SK-N-MC (cell line): ENCODE measurements at regions not wholly inside any gene's neighbourhood (a gene's known extent, or its start where the extent isn't known, plus 50 kb on each side); places are given as distances from the start of the nearest gene placed in this dataset.

Source experiments
- DNase-seq: peaks from one replicate; pipeline ENCODE4 v3.0.0-alpha.2; 2011; ENCODE audit warnings: low read depth, low spot score
- H3K27ac ChIP-seq: fragments of 200-600 bp; sonication (generic); 2 replicates; pipeline ENCODE4 v1.5.1; 2016; ENCODE audit warnings: mixed run types
- H3K36me3 ChIP-seq: fragments of 200-600 bp; sonication (generic); 2 replicates; pipeline ENCODE4 v1.6.1; 2017; ENCODE audit warnings: antibody characterized with exemption, low read length, mixed read lengths; ENCODE audit not compliant: insufficient read depth
- H3K4me3 ChIP-seq: fragments of 200-600 bp; sonication (generic); 2 replicates; pipeline ENCODE4 v1.5.1; 2016
- H3K9ac ChIP-seq: fragments of 200-600 bp; sonication (generic); 2 replicates; pipeline ENCODE4 v1.8.0; 2017; ENCODE audit warnings: mixed run types, mixed read lengths; ENCODE audit not compliant: insufficient read length
- H3K9me3 ChIP-seq: fragments of 200-600 bp; sonication (generic); 2 replicates; pipeline ENCODE4 v1.6.1; 2017; ENCODE audit warnings: low read depth, mild to moderate bottlenecking, antibody characterized with exemption, low read length, moderate library complexity, mixed read lengths
- EZH2 ChIP-seq: fragments of 200-600 bp; sonication (generic); IDR thresholded peaks from one replicate; pipeline ENCODE4 v1.6.1; 2017; ENCODE audit warnings: antibody characterized with exemption
- FOXP2 ChIP-seq: optimal IDR thresholded peaks from 2 replicates; pipeline ENCODE3; 2011; ENCODE audit warnings: mild to moderate bottlenecking, moderate library complexity; ENCODE audit not compliant: insufficient read depth; ENCODE audit errors: extremely low read length, control extremely low read depth
- POLR2AphosphoS5 ChIP-seq: IDR thresholded peaks from 2 replicates; pipeline ENCODE4 v1.6.1; 2012; ENCODE audit warnings: mild to moderate bottlenecking, low read depth, low read length, borderline replicate concordance

GRCh38 chr9:526904-527591 is 312.4 kb downstream of the DOCK8 start:
- H3K36me3 ChIP-seq = no peaks in the 10 kb centered on the region
- no peaks in the 10 kb centered on the region for H3K9me3 ChIP-seq
- no peak overlapping the region for H3K4me3 ChIP-seq
- no peak for DNase-seq
- no peak overlapping the region for H3K9ac ChIP-seq
- TF ChIP-seq POLR2AphosphoS5 (no peak), FOXP2 (no peak), EZH2 (no peak)
- H3K27ac ChIP-seq = no peak overlapping the region

GRCh38 chr9:529731-530130 is 311.8 kb upstream of the DMRT1 start:
- H3K4me3 ChIP-seq = 0 out of 2 replicates have a peak overlapping the region, but pooled peaks have one; percentile 33
- no peak for DNase-seq
- no peak overlapping the region for H3K9ac ChIP-seq
- H3K36me3 ChIP-seq = no peaks in the 10 kb centered on the region
- peak overlapping the region; percentile 68 for H3K27ac ChIP-seq
- TF ChIP-seq EZH2 (no peak), POLR2AphosphoS5 (no peak), FOXP2 (no peak)
- H3K9me3 ChIP-seq = no peaks in the 10 kb centered on the region

GRCh38 chr9:530681-531080 is 310.8 kb upstream of the DMRT1 start:
- H3K36me3 ChIP-seq = no peaks in the 10 kb centered on the region
- TF ChIP-seq POLR2AphosphoS5 = no peak
- no peak for TF ChIP-seq EZH2
- TF ChIP-seq FOXP2 = no peak
- H3K9me3 ChIP-seq = no peaks in the 10 kb centered on the region
- no peak overlapping the region for H3K27ac ChIP-seq
- DNase-seq = no peak
- H3K9ac ChIP-seq = no peak overlapping the region
- H3K4me3 ChIP-seq = no peak overlapping the region

GRCh38 chr9:532707-533106 is 308.8 kb upstream of the DMRT1 start:
- H3K4me3 ChIP-seq = no peak overlapping the region
- no peak overlapping the region for H3K27ac ChIP-seq
- TF ChIP-seq FOXP2 (no peak), POLR2AphosphoS5 (no peak), EZH2 (no peak)
- H3K9me3 ChIP-seq = no peaks in the 10 kb centered on the region
- no peak for DNase-seq
- H3K36me3 ChIP-seq = no peaks in the 10 kb centered on the region
- no peak overlapping the region for H3K9ac ChIP-seq

- Histone ChIP-seq H3K36me3 (no peaks in the 10 kb centered on the region), H3K4me3 (no peak overlapping the region), H3K27ac (no peak overlapping the region), H3K9me3 (no peaks in the 10 kb centered on the region), H3K9ac (no peak overlapping the region)
- no peak for TF ChIP-seq POLR2AphosphoS5
- no peak for TF ChIP-seq EZH2
- TF ChIP-seq FOXP2 = no peak
- DNase-seq = no peak
Measured at GRCh38 chr9:534886-535285, 306.6 kb upstream of the DMRT1 start.

- Histone ChIP-seq H3K4me3 (no peak overlapping the region), H3K9me3 (no peaks in the 10 kb centered on the region), H3K9ac (no peak overlapping the region), H3K27ac (no peak overlapping the region), H3K36me3 (no peaks in the 10 kb centered on the region)
- no peak for DNase-seq
- TF ChIP-seq POLR2AphosphoS5 (no peak), FOXP2 (no peak), EZH2 (no peak)
Measured at GRCh38 chr9:535356-535755, 306.1 kb upstream of the DMRT1 start.

- no peaks in the 10 kb centered on the region for H3K36me3 ChIP-seq
- no peaks in the 10 kb centered on the region for H3K9me3 ChIP-seq
- no peak for TF ChIP-seq FOXP2
- no peak for TF ChIP-seq POLR2AphosphoS5
- no peak for TF ChIP-seq EZH2
- DNase-seq = no peak
- no peak overlapping the region for H3K9ac ChIP-seq
- H3K4me3 ChIP-seq = no peak overlapping the region
- H3K27ac ChIP-seq = no peak overlapping the region
Measured at GRCh38 chr9:536597-537511, 304.6 kb upstream of the DMRT1 start.

- Histone ChIP-seq H3K9ac (no peak overlapping the region), H3K4me3 (no peak overlapping the region), H3K9me3 (no peaks in the 10 kb centered on the region), H3K27ac (no peak overlapping the region), H3K36me3 (no peaks in the 10 kb centered on the region)
- TF ChIP-seq EZH2 (no peak), POLR2AphosphoS5 (no peak), FOXP2 (no peak)
- no peak for DNase-seq
Measured at GRCh38 chr9:543478-543877, 298.0 kb upstream of the DMRT1 start.

GRCh38 chr9:545480-545879 is 296.0 kb upstream of the DMRT1 start:
- Histone ChIP-seq H3K27ac (no peak overlapping the region), H3K4me3 (no peak overlapping the region), H3K9me3 (no peaks in the 10 kb centered on the region), H3K36me3 (no peaks in the 10 kb centered on the region), H3K9ac (no peak overlapping the region)
- no peak for DNase-seq
- TF ChIP-seq FOXP2 = no peak
- no peak for TF ChIP-seq POLR2AphosphoS5
- TF ChIP-seq EZH2 = no peak
